ELF-1 (cell line): ENCODE measurements at regions not wholly inside any gene's neighbourhood (a gene's known extent, or its start where the extent isn't known, plus 50 kb on each side); places are given as distances from the start of the nearest gene placed in this dataset.

ENCODE experiments used
- DNase-seq: peaks from one replicate; pipeline ENCODE4 v3.0.0-alpha.2; 2016; ENCODE audit warnings: low read depth, low spot score

DNA sequence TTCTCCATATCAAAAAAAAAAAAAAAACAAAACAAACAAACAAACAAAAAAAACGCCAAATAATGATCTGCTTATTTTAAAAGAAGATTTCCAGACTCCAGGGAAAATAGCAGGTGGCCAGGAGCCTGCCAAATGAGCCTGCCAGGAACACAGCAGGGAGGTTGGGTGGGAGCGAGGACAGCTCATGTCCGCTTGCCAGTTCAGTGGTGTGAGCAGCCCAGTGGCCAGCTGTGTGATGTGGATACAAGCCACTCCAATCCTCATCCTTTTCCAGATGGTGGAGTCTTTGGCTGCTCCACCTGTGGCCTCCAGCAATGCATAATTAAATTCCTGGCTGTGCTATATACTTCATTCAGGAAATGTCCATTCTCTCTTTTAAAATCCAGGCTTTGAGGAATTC lies 1025.1 kb upstream of the C9orf72 start:
- DNase-seq = no peak

DNA sequence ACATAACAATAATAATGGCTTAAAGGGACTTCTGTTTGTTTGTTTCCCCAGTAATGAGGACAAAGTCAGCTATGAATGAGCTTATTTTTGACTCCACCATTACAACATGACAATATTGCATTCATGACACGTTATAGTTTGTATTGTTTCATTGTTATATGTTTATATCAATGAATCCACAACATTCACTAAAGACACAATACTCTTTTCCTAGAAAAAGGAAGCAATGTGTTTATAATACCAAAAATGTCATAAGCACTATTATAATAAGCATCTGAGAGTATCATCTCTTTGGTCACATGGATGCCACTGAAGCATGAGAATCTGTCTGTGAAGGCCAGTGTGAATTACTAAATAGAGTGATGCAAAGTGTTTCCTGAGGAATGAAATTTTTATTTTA lies 1026.9 kb upstream of the C9orf72 start:
- DNase-seq = no peak

- DNase-seq = no peak
These were observed 1034.6 kb upstream of the C9orf72 start for GRCh38 chr9:28607843-28608242.

- no peak for DNase-seq
These were observed 1037.1 kb upstream of the C9orf72 start for GRCh38 chr9:28610339-28610738.

GRCh38 chr9:28616310-28616709 lies 1043.0 kb upstream of the C9orf72 start:
- DNase-seq = no peak

DNA sequence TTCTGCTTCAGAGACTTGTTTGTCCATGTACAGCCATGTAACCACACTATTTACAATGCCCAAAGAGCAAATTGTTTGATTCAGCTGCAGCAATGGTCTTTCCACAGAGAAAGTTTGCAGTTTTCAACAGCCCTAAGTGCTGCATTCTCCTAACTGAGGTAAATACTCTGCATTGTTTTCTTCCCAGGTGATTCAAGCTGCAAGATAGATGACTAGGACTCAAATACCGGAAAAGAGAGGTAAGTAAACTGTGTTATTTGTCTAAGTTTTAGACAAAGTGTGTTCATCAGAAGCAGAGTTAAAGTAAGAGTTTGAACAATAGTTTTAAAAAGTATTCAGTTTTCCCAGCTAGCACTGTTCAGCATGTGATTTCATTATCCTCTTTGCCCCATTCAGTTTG lies 1046.7 kb upstream of the C9orf72 start:
- no peak for DNase-seq

GRCh38 chr9:28620661-28621060 lies 1047.4 kb upstream of the C9orf72 start:
- no peak for DNase-seq

DNA sequence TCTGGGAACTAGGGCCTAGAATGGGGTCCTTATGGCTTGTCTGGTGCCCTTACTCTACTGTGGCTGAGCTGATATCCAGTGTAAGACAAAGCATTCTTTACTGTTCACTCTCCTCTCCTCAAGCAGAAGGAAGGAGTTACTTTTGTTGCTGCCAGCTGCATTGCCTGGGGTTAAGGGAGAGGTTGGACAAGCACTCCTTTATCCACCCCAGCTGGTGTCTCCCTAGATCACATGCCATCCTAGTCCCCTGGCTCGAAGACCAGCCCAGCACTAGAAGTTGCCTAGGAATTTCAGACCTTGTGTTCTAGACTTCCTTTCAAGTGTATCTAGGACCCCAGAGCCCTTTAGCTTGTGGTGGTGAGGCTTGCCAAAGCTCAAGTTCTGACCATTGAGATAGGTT lies 1051.5 kb upstream of the C9orf72 start:
- peak; percentile 14 for DNase-seq

DNA sequence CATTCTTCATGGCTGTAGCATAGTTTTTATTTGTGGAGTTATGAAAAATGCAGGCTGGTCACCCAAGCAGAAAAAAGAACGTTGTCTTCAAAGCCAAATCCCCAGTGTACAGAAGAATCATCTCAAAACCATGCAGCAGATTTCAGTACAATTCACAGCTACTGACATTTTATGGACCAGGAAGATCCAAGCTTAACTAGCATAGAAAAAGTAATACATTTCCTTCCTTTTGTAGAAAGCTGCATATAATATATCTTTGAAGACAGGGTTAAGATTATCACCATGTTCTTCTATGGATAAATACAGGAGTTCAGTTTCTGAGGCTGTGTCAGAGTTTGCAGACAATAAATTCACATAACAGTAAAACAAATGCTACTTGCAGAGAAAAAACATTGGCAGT lies 1054.8 kb upstream of the C9orf72 start:
- no peak for DNase-seq

DNA sequence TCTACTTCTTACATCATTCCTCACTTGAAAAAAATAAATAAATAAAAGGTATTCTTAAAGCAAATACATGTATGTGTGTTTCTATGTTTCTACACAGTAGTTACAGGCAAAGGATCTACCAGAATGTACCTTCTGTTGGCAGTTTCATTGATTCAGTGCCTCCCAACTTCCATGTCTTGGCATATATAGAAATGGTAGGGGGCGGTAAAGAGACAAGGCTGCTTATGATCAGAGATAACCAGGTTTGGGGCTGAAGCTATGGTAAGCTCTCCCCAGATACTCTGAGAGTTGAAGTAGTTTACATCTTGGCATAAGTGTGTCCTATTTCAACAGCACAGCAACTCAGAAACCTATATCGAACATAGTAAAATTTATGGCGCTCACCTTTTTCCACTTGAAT lies 1075.4 kb upstream of the C9orf72 start:
- no peak for DNase-seq

- no peak for DNase-seq
These were observed 1077.0 kb upstream of the C9orf72 start for GRCh38 chr9:28650327-28650726.

DNA sequence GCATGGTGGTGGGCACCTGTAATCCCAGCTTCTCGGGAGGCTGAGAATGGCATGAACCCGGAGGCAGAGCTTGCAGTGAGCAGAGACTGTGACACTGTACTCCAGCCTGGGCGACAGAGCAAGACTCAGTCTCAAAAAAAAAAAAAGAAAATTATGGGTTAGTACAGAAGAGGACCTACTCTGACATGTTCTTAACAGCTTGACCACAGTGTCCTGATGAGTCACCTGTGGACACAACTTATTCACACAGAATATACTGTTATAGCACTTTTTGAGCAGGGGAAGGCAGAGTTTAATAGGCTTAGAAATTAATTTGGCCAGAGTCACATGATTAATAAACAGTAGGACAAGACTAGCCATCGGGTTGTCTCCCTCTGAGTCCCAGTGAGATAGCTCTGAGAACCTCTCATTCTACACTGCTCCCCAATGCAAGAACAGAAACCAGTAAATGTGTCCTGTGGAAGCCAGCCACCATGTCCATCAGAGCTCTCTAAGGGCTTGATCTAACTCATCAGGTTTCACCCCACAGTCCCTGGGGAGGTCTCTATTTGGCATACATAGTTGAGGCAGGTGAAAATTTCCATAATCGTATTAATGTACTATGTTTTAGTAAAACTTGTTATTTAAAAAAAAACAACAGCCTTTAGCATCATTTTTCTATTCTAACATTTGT lies 1077.9 kb upstream of the C9orf72 start:
- DNase-seq = no peak

DNA sequence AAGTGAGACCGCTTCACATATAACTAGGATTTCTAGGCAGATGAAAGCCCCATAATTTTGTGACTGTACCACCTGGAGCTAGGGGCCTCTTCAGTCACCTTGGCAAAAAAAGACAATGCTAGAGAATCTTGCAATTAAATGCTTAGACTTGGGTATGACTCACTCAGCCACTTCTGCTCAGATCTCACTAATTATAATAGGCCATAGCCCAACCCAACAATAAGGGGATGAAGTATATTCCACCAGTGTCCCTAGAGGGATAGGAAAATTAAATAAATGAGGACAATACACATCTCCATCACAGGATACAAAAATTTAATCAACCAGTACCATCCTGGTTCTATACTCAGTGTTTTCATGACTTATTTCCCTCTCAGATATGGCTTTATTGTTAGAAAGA lies 1079.9 kb upstream of the C9orf72 start:
- no peak for DNase-seq

DNA sequence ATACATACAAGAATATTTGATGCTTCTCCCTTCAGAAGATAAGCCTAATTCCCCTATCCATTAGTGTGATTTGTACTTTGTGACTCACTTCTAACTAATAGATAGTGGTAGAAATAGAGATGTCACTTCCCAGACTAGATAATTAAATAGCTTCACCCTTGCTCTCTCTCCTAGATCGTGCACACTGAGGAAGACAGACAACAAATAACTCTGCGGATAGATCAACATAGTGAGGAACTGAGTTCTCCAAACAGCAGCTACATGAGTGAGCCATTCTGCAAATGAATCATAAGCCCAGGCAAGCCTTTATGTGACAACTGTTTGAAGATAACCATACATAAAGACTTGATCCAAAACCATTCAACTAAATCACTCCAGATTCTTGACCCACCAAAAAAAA lies 1083.4 kb upstream of the C9orf72 start:
- DNase-seq = no peak

DNA sequence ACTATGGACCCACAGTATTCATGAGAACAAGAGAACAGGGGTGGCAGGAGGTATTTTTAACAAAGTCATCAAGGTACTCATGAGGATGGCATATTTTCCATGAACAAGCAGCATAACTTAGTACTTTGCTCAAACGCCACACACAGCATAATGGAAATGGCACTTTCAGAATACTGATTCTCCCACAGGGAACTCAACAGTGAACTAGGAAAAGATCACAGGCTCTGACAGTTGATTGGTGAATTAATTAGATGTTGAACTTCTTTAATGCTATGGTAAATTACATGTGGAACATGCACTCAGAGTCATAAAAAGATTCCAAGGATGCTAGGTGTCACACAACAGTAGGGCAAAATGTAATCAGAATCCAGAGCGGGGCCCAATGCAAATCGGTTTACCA lies 1088.6 kb upstream of the C9orf72 start:
- DNase-seq = no peak

- no peak for DNase-seq
These were observed 1089.4 kb upstream of the C9orf72 start for GRCh38 chr9:28662675-28663074.

- no peak for DNase-seq
These were observed 1094.9 kb upstream of the C9orf72 start for GRCh38 chr9:28668158-28668557.

- no peak for DNase-seq
These were observed 1097.7 kb upstream of the C9orf72 start for GRCh38 chr9:28671000-28671399.

GRCh38 chr9:28678097-28678496 lies 1104.8 kb upstream of the C9orf72 start:
- DNase-seq = no peak

- DNase-seq = peak; percentile 80
These were observed 1114.9 kb upstream of the C9orf72 start for GRCh38 chr9:28688172-28688571.

DNA sequence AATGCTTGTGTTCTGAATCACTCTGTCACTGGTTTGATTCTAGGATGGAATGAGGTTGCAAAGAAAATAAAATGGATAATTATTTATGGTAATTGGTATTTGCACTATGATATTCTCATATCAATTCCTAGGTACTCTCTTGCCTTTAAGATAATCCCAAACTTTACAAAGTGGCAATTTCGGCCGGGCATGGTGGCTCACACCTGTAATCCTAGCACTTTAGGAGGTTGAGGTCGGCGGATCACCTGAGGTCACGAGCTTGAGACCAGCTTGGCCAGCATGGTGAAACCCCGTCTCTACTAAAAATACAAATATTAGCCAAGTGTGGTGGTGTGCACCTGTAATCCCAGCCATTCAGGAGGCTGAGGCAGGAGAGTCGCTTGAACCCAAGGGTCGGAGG lies 1118.7 kb upstream of the C9orf72 start:
- DNase-seq = no peak

- no peak for DNase-seq
These were observed 1123.7 kb upstream of the C9orf72 start for GRCh38 chr9:28696960-28697359.

DNA sequence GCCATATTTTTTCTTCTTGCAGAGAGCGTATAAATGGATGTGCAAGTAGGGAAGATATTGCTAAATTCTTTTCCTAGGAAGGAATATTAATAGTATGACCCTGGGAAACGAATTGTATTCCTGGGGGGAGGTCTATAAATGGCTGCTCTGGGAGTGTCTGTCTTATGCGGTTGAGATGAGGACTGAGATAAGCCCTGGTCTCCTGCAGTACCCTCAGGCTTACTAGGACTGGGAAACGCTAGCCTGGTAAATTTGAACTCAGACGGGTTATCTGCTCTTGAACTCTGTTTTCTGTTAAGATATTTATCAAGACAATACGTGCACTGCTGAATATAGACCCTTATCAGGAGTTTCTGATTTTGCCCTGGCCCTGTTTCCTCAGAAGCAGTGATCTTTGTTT lies 1126.4 kb upstream of the C9orf72 start:
- no peak for DNase-seq

- DNase-seq = no peak
These were observed 1134.3 kb upstream of the C9orf72 start for GRCh38 chr9:28707616-28708015.
